ENCODE measurements at regions not wholly inside any gene's neighbourhood (a gene's known extent, or its start where the extent isn't known, plus 50 kb on each side); places are given as distances from the start of the nearest gene placed in this dataset.

- Histone ChIP-seq H3K27me3 (replicated peaks; ENCODE audit: control insufficient read depth, insufficient read depth, low read length) (no peaks in the 10 kb centered on the region), H3K4me3 (replicated peaks; ENCODE audit: low read depth, low read length) (no peak overlapping the region), H3K36me3 (ENCODE audit: control insufficient read depth, insufficient read depth, low read length) (no peaks in the 10 kb centered on the region)
- DNase-seq (ENCODE audit: extremely low read depth, insufficient read length), result no peak
- TF ChIP-seq, protein P1, sequence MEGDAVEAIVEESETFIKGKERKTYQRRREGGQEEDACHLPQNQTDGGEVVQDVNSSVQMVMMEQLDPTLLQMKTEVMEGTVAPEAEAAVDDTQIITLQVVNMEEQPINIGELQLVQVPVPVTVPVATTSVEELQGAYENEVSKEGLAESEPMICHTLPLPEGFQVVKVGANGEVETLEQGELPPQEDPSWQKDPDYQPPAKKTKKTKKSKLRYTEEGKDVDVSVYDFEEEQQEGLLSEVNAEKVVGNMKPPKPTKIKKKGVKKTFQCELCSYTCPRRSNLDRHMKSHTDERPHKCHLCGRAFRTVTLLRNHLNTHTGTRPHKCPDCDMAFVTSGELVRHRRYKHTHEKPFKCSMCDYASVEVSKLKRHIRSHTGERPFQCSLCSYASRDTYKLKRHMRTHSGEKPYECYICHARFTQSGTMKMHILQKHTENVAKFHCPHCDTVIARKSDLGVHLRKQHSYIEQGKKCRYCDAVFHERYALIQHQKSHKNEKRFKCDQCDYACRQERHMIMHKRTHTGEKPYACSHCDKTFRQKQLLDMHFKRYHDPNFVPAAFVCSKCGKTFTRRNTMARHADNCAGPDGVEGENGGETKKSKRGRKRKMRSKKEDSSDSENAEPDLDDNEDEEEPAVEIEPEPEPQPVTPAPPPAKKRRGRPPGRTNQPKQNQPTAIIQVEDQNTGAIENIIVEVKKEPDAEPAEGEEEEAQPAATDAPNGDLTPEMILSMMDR (IDR thresholded peaks at IDR 0.05; ENCODE audit: insufficient read depth, low read length, poor library complexity, severe bottlenecking), result no peak
Observed at GRCh38 chr1:186577633-186578032, 102.6 kb downstream of the PTGS2 start.

GRCh38 chr1:186577216-186577615 lies 103.0 kb downstream of the PTGS2 start:
- no peaks in the 10 kb centered on the region for H3K36me3 ChIP-seq (ENCODE audit: control insufficient read depth, insufficient read depth, low read length)
- no peaks in the 10 kb centered on the region for H3K27me3 ChIP-seq (replicated peaks; ENCODE audit: control insufficient read depth, insufficient read depth, low read length)
- H3K4me3 ChIP-seq (replicated peaks; ENCODE audit: low read depth, low read length), result no peak overlapping the region
- no peak for DNase-seq (ENCODE audit: extremely low read depth, insufficient read length)
- TF ChIP-seq, protein P1 (IDR thresholded peaks at IDR 0.05; ENCODE audit: insufficient read depth, low read length, poor library complexity, severe bottlenecking), result no peak

DNA sequence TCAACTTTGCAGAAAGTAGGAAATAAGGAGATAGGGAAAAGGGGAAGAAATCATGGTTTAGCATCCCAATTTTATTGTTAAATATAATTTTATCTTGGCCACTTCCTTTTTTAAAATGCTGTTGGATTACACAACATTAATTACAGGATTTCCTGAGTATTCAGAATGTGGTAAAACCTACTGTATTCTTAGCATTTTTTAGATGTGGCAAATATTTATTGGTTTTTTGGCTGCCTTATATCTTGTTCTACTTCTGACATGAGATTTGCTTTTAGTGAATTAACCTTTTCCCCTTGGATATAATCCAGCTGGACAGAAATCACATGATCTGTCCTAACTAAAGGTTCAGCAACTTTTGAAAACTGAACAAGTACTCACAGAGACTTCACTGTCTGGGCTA lies 104.9 kb downstream of the PTGS2 start:
- TF ChIP-seq, protein P1 (IDR thresholded peaks at IDR 0.05; ENCODE audit: insufficient read depth, low read length, poor library complexity, severe bottlenecking), result no peak
- Histone ChIP-seq H3K4me3 (replicated peaks; ENCODE audit: low read depth, low read length) (no peak overlapping the region), H3K36me3 (ENCODE audit: control insufficient read depth, insufficient read depth, low read length) (no peaks in the 10 kb centered on the region), H3K27me3 (replicated peaks; ENCODE audit: control insufficient read depth, insufficient read depth, low read length) (no peaks in the 10 kb centered on the region)
- DNase-seq (ENCODE audit: extremely low read depth, insufficient read length), result no peak

DNA sequence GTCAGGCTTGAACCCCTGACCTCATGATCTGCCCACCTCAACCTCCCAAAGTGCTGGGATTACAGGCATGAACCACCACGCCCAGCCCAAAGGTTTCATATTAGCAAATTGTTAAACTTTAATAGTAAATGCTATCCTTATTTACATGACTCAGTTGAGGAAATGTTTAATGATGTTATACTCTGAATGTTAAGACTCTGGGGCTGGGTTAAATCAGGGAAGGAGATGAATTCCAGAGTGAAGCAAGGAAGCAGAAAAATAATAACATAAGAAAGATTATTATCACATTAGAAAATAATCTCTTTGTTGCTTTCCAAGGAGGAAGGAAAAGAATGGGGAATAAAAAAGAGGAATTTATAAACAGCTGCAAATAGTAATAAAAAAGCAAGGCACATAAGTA lies 105.3 kb downstream of the PTGS2 start:
- no peaks in the 10 kb centered on the region for H3K36me3 ChIP-seq (ENCODE audit: control insufficient read depth, insufficient read depth, low read length)
- TF ChIP-seq, protein P1 (IDR thresholded peaks at IDR 0.05; ENCODE audit: insufficient read depth, low read length, poor library complexity, severe bottlenecking), result no peak
- no peaks in the 10 kb centered on the region for H3K27me3 ChIP-seq (replicated peaks; ENCODE audit: control insufficient read depth, insufficient read depth, low read length)
- no peak for DNase-seq (ENCODE audit: extremely low read depth, insufficient read length)
- H3K4me3 ChIP-seq (replicated peaks; ENCODE audit: low read depth, low read length), result no peak overlapping the region

GRCh38 chr1:186572509-186572908 lies 107.7 kb downstream of the PTGS2 start:
- TF ChIP-seq, protein P1 (IDR thresholded peaks at IDR 0.05; ENCODE audit: insufficient read depth, low read length, poor library complexity, severe bottlenecking), result no peak
- no peak for DNase-seq (ENCODE audit: extremely low read depth, insufficient read length)
- Histone ChIP-seq H3K27me3 (replicated peaks; ENCODE audit: control insufficient read depth, insufficient read depth, low read length) (no peaks in the 10 kb centered on the region), H3K4me3 (replicated peaks; ENCODE audit: low read depth, low read length) (no peak overlapping the region), H3K36me3 (ENCODE audit: control insufficient read depth, insufficient read depth, low read length) (no peaks in the 10 kb centered on the region)

DNA sequence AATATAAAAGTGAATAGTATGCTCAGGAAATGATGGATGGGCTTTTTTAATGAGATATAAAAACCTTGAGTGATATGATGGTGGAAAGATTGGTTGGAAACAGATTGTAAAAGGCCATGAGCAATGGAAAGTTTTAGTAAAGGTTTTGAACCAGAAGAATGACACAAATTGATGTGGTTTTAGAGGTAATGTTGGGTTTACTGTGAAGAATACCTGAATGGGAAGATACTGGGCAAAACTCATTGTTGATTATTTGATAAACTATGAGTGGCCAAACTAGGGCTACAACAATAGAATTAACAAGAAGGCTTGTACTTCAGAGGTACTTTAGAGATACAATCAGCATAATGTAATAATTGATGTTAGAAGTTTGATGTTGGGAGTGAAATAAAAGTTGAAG lies 108.5 kb downstream of the PTGS2 start:
- Histone ChIP-seq H3K4me3 (replicated peaks; ENCODE audit: low read depth, low read length) (no peak overlapping the region), H3K36me3 (ENCODE audit: control insufficient read depth, insufficient read depth, low read length) (no peaks in the 10 kb centered on the region), H3K27me3 (replicated peaks; ENCODE audit: control insufficient read depth, insufficient read depth, low read length) (no peaks in the 10 kb centered on the region)
- TF ChIP-seq, protein P1 (IDR thresholded peaks at IDR 0.05; ENCODE audit: insufficient read depth, low read length, poor library complexity, severe bottlenecking), result no peak
- DNase-seq (ENCODE audit: extremely low read depth, insufficient read length), result no peak
